HEK293 (cell line): ENCODE measurements at regions not wholly inside any gene's neighbourhood (a gene's known extent, or its start where the extent isn't known, plus 50 kb on each side); places are given as distances from the start of the nearest gene placed in this dataset.

Experiments
- CTCF ChIP-seq: fragments of 450-650 bp; formaldehyde crosslinking; IDR thresholded peaks from 2 replicates; pipeline ENCODE4 v1.5.1; 2016; ENCODE audit warnings: missing biosample characterization, missing genetic modification characterization
- HOXA7 ChIP-seq: sonication (generic); formaldehyde crosslinking; IDR thresholded peaks from 2 replicates; pipeline ENCODE4 v1.8.1; 2022; ENCODE audit warnings: missing genetic modification reagents, borderline replicate concordance
- KLF17 ChIP-seq: fragments of 450-650 bp; formaldehyde crosslinking; IDR thresholded peaks from 2 replicates; pipeline ENCODE4 v1.5.1; 2016; ENCODE audit warnings: missing biosample characterization, missing genetic modification characterization
- ZBTB1 ChIP-seq: fragments of 450-650 bp; formaldehyde crosslinking; IDR thresholded peaks from 2 replicates; pipeline ENCODE4 v1.5.1; 2016; ENCODE audit warnings: missing biosample characterization, missing genetic modification characterization
- ZNF138 ChIP-seq: fragments of 450-650 bp; formaldehyde crosslinking; IDR thresholded peaks from 2 replicates; pipeline ENCODE4 v1.5.1; 2016; ENCODE audit warnings: missing biosample characterization, missing genetic modification characterization, borderline replicate concordance
- ZNF530 ChIP-seq: fragments of 450-650 bp; formaldehyde crosslinking; IDR thresholded peaks from 2 replicates; pipeline ENCODE4 v1.5.1; 2016; ENCODE audit warnings: low read depth, missing biosample characterization, missing genetic modification characterization
- ZNF560 ChIP-seq: fragments of 450-650 bp; formaldehyde crosslinking; IDR thresholded peaks from 2 replicates; pipeline ENCODE4 v1.5.1; 2017; ENCODE audit warnings: missing biosample characterization, missing genetic modification characterization, borderline replicate concordance

DNA sequence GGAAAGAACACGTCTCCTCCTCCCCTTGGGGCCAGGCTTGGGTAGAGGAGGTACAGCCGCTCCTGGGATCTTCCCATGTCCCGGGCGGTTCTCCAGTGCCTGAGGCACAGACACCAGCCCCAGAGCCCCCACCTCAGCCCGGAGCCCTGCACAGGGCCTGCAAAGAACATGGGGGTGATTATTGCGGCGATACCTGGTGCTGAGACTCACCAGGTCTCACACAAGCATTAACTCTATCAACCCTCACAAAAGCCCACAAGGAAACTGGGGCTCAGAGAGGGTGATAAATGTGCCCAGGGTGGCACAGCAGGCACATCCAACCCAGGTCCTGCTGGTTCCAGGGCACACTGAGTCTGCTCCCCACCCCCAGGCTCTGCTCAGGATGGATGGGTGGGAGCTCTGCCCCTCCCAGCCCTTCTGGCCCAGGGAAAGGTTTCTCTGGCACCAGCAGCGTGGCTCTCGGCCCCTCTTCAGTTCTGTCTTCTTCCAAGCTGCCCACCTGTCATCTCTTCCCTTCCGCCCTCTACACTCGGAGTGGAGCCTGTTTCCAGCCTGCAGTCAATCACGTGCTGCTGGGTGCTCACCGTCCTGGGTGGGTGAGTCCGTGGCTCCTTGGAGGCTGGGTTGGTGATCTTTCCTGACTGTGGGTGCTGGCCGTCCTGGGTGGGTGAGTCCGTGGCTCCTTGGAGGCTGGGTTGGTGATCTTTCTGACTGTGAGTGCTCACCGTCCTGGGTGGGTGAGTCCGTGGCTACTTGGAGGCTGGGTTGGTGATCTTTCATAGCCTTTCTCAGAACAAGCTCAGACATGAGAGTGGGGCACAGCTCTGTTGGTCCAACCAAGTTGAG lies 53.6 kb upstream of the AJAP1 start:
- TF ChIP-seq KLF17 = no peak
- TF ChIP-seq ZBTB1 (tag by site-specific recombination) = no peak
- no peak for TF ChIP-seq ZNF138 (tag by site-specific recombination)
- TF ChIP-seq ZNF530 (tag by site-specific recombination) = no peak
- no peak for TF ChIP-seq HOXA7 (CRISPR knock-in tag)
- no peak for TF ChIP-seq CTCF (tag by site-specific recombination)
- TF ChIP-seq ZNF560 = no peak
